Karpas-422 (cell line): ENCODE measurements at regions not wholly inside any gene's neighbourhood (a gene's known extent, or its start where the extent isn't known, plus 50 kb on each side); places are given as distances from the start of the nearest gene placed in this dataset.
A peak's percentile ranks its signal among the peaks of the same experiment; 100 is the strongest.

Experiments
- DNase-seq: peaks from one replicate; pipeline ENCODE4 v3.0.0-alpha.2; 2015
- H2AFZ ChIP-seq: fragments of 200-600 bp; sonication (generic); 2 replicates; pipeline ENCODE4 v1.6.1; 2014; ENCODE audit warnings: antibody characterized with exemption, low read length, mixed read lengths
- H3K27ac ChIP-seq: fragments of 200-600 bp; sonication (generic); 2 replicates; pipeline ENCODE4 v1.5.1; 2014; ENCODE audit warnings: mild to moderate bottlenecking, low read length, moderate library complexity
- H3K27me3 ChIP-seq: fragments of 200-600 bp; sonication (generic); 2 replicates; pipeline ENCODE4 v1.6.1; 2014; ENCODE audit warnings: low read length, mixed read lengths
- H3K36me3 ChIP-seq: fragments of 200-600 bp; sonication (generic); 2 replicates; pipeline ENCODE4 v1.6.1; 2014; ENCODE audit warnings: low read length, mixed read lengths; ENCODE audit not compliant: insufficient read depth
- H3K4me1 ChIP-seq: fragments of 200-600 bp; sonication (generic); 2 replicates; pipeline ENCODE4 v1.6.1; 2014; ENCODE audit warnings: mild to moderate bottlenecking, low read length, mixed read lengths
- H3K4me2 ChIP-seq: fragments of 200-600 bp; sonication (generic); 2 replicates; pipeline ENCODE4 v1.6.1; 2014; ENCODE audit warnings: low read length, low read depth, mild to moderate bottlenecking; ENCODE audit not compliant: poor library complexity, severe bottlenecking
- H3K4me3 ChIP-seq: fragments of 200-600 bp; sonication (generic); 2 replicates; pipeline ENCODE4 v1.5.1; 2014; ENCODE audit warnings: mild to moderate bottlenecking, antibody characterized with exemption, low read length, mixed read lengths
- H3K79me2 ChIP-seq: fragments of 200-600 bp; sonication (generic); 2 replicates; pipeline ENCODE4 v1.6.1; 2014; ENCODE audit warnings: mild to moderate bottlenecking, low read length, mixed read lengths
- H3K9ac ChIP-seq: fragments of 200-600 bp; sonication (generic); 2 replicates; pipeline ENCODE4 v1.6.0; 2014; ENCODE audit warnings: low read length
- H3K9me2 ChIP-seq: fragments of 200-600 bp; sonication (generic), shearing (Covaris generic); replicated peaks from 2 replicates; pipeline ENCODE4 v1.6.0; 2014; ENCODE audit warnings: mild to moderate bottlenecking, low read length, moderate library complexity; ENCODE audit not compliant: insufficient read depth
- H3K9me3 ChIP-seq: fragments of 300-700, 200-600 bp; sonication (generic); 2 replicates; pipeline ENCODE4 v1.6.1; 2014; ENCODE audit warnings: low read length, mixed read lengths
- H4K20me1 ChIP-seq: fragments of 200-600 bp; sonication (generic); 2 replicates; pipeline ENCODE4 v1.6.1; 2014; ENCODE audit warnings: mild to moderate bottlenecking, antibody characterized with exemption, low read length, low read depth; ENCODE audit not compliant: insufficient read depth

- H3K4me2 ChIP-seq: no peak overlapping the region
- no peak for DNase-seq
- H2AFZ ChIP-seq: no peak overlapping the region
- H4K20me1 ChIP-seq: no peaks in the 10 kb centered on the region
- no peaks in the 10 kb centered on the region for H3K27me3 ChIP-seq
- no peaks in the 10 kb centered on the region for H3K79me2 ChIP-seq
- no peaks in the 10 kb centered on the region for H3K4me1 ChIP-seq
- no peak overlapping the region for H3K9ac ChIP-seq
- H3K4me3 ChIP-seq: no peak overlapping the region
- H3K27ac ChIP-seq: no peak overlapping the region
- H3K9me3 ChIP-seq: peaks cover 31% of the 10 kb centered on the region
- no peaks in the 10 kb centered on the region for H3K36me3 ChIP-seq
- H3K9me2 ChIP-seq: no peaks in the 10 kb centered on the region
Observed at GRCh38 chr3:164470471-164470870, 607.8 kb downstream of the SI start.

GRCh38 chr3:164468055-164468454, 610.2 kb downstream of the SI start:
- Histone ChIP-seq H4K20me1 (no peaks in the 10 kb centered on the region), H3K4me3 (no peak overlapping the region), H3K9ac (no peak overlapping the region), H3K36me3 (no peaks in the 10 kb centered on the region), H3K27ac (no peak overlapping the region), H3K9me3 (peaks cover 23% of the 10 kb centered on the region), H3K4me2 (no peak overlapping the region), H2AFZ (no peak overlapping the region), H3K4me1 (no peaks in the 10 kb centered on the region), H3K79me2 (no peaks in the 10 kb centered on the region), H3K9me2 (no peaks in the 10 kb centered on the region), H3K27me3 (no peaks in the 10 kb centered on the region)
- no peak for DNase-seq

GRCh38 chr3:164467007-164467406, 611.3 kb downstream of the SI start:
- H3K4me3 ChIP-seq: no peak overlapping the region; the same call in 1 of the 2 replicates
- H3K79me2 ChIP-seq: no peaks in the 10 kb centered on the region
- no peaks in the 10 kb centered on the region for H3K9me2 ChIP-seq
- H3K36me3 ChIP-seq: no peaks in the 10 kb centered on the region
- H2AFZ ChIP-seq: no peak overlapping the region
- H3K4me2 ChIP-seq: no peak overlapping the region
- DNase-seq: no peak
- H3K27me3 ChIP-seq: no peaks in the 10 kb centered on the region
- H3K9me3 ChIP-seq: peaks cover 28% of the 10 kb centered on the region
- H4K20me1 ChIP-seq: no peaks in the 10 kb centered on the region
- H3K9ac ChIP-seq: no peak overlapping the region
- H3K27ac ChIP-seq: no peak overlapping the region
- H3K4me1 ChIP-seq: no peaks in the 10 kb centered on the region

GRCh38 chr3:164465172-164465571, 613.1 kb downstream of the SI start:
- Histone ChIP-seq H3K4me1 (peaks cover 5% of the 10 kb centered on the region; the same call in 1 of the 2 replicates), H3K9me2 (no peaks in the 10 kb centered on the region), H3K27ac (no peak overlapping the region), H2AFZ (no peak overlapping the region), H3K9me3 (peaks cover 30% of the 10 kb centered on the region), H4K20me1 (no peaks in the 10 kb centered on the region), H3K36me3 (no peaks in the 10 kb centered on the region), H3K4me3 (no peak overlapping the region), H3K79me2 (no peaks in the 10 kb centered on the region), H3K4me2 (no peak overlapping the region), H3K9ac (no peak overlapping the region), H3K27me3 (no peaks in the 10 kb centered on the region)
- DNase-seq: no peak

GRCh38 chr3:164460851-164461250, 617.4 kb downstream of the SI start:
- Histone ChIP-seq H3K27ac (no peak overlapping the region), H3K9me3 (peaks cover 17% of the 10 kb centered on the region), H3K4me1 (peaks cover 5% of the 10 kb centered on the region; the same call in 1 of the 2 replicates), H3K9me2 (no peaks in the 10 kb centered on the region), H3K79me2 (no peaks in the 10 kb centered on the region), H3K4me3 (peak overlapping the region; percentile 41; the same call in 1 of the 2 replicates), H4K20me1 (no peaks in the 10 kb centered on the region), H2AFZ (peak overlapping the region; percentile 89), H3K36me3 (no peaks in the 10 kb centered on the region), H3K9ac (no peak overlapping the region), H3K27me3 (no peaks in the 10 kb centered on the region), H3K4me2 (peak overlapping the region; percentile 35)
- no peak for DNase-seq

- peak overlapping the region; percentile 67; the same call in 1 of the 2 replicates for H2AFZ ChIP-seq
- H3K9ac ChIP-seq: no peak overlapping the region
- H4K20me1 ChIP-seq: no peaks in the 10 kb centered on the region
- no peaks in the 10 kb centered on the region for H3K36me3 ChIP-seq
- H3K4me1 ChIP-seq: peaks cover 5% of the 10 kb centered on the region; the same call in 1 of the 2 replicates
- no peaks in the 10 kb centered on the region for H3K79me2 ChIP-seq
- H3K9me3 ChIP-seq: peaks cover 17% of the 10 kb centered on the region
- H3K9me2 ChIP-seq: no peaks in the 10 kb centered on the region
- no peak overlapping the region for H3K4me3 ChIP-seq
- H3K27me3 ChIP-seq: no peaks in the 10 kb centered on the region
- no peak overlapping the region for H3K27ac ChIP-seq
- DNase-seq: no peak
- H3K4me2 ChIP-seq: no peak overlapping the region
Observed at GRCh38 chr3:164459521-164460151, 618.7 kb downstream of the SI start.

GRCh38 chr3:164458986-164459385, 619.3 kb downstream of the SI start:
- Histone ChIP-seq H3K4me1 (peaks cover 5% of the 10 kb centered on the region; the same call in 1 of the 2 replicates), H4K20me1 (no peaks in the 10 kb centered on the region), H2AFZ (no peak overlapping the region), H3K4me2 (no peak overlapping the region), H3K9ac (no peak overlapping the region), H3K36me3 (no peaks in the 10 kb centered on the region), H3K4me3 (no peak overlapping the region), H3K27me3 (no peaks in the 10 kb centered on the region), H3K9me2 (no peaks in the 10 kb centered on the region), H3K9me3 (peaks cover 17% of the 10 kb centered on the region), H3K79me2 (no peaks in the 10 kb centered on the region), H3K27ac (no peak overlapping the region)
- no peak for DNase-seq

GRCh38 chr3:164453714-164454113, 624.6 kb downstream of the SI start:
- Histone ChIP-seq H3K79me2 (no peaks in the 10 kb centered on the region), H3K4me1 (no peaks in the 10 kb centered on the region), H3K9me2 (no peaks in the 10 kb centered on the region), H3K27ac (no peak overlapping the region), H3K4me2 (no peak overlapping the region), H3K4me3 (no peak overlapping the region), H3K9ac (no peak overlapping the region), H4K20me1 (no peaks in the 10 kb centered on the region), H3K36me3 (no peaks in the 10 kb centered on the region), H2AFZ (no peak overlapping the region), H3K9me3 (peaks cover 12% of the 10 kb centered on the region; the same call in 1 of the 2 replicates), H3K27me3 (no peaks in the 10 kb centered on the region)
- no peak for DNase-seq
